ENCODE measurements at regions not wholly inside any gene's neighbourhood (a gene's known extent, or its start where the extent isn't known, plus 50 kb on each side); places are given as distances from the start of the nearest gene placed in this dataset.

GRCh38 chrX:130531066-130531465 is 129.3 kb downstream of the RBMX2 start:
- no peak for TF ChIP-seq CTCF (conservative IDR thresholded peaks at IDR 0.05; ENCODE audit: low read length)
- TF ChIP-seq EZH2phosphoT487 (IDR thresholded peaks at IDR 0.05; ENCODE audit: borderline replicate concordance) = no peak
